ENCODE measurements at regions not wholly inside any gene's neighbourhood (a gene's known extent, or its start where the extent isn't known, plus 50 kb on each side); places are given as distances from the start of the nearest gene placed in this dataset.

GRCh38 chr2:230654057-230654456, 58.6 kb upstream of the CAB39 start:
- H3K36me3 ChIP-seq (ENCODE audit: control insufficient read depth in 2 of 2, insufficient read depth in 1 of 2, low read length in 2 of 2): no peaks in the 10 kb centered on the region
- no peaks in the 10 kb centered on the region for H3K9me3 ChIP-seq (ENCODE audit: control insufficient read depth, insufficient read depth, low read depth, low read length)
- POLR2A ChIA-PET: interaction anchor here (0.5 to 1.1 kb wide), 2 partner anchors 12 to 25 kb away, joined by 4 to 6 read pairs; no protein-coding TSS in a partner anchor
- no peaks in the 10 kb centered on the region; the same call in 1 of the 2 replicates for H3K4me1 ChIP-seq (ENCODE audit: control insufficient read depth, insufficient read depth, low read length)
- no peak for TF ChIP-seq ZNF768 (tag by site-specific recombination; IDR thresholded peaks at IDR 0.05)
- TF ChIP-seq ZSCAN5A (tag by site-specific recombination; IDR thresholded peaks at IDR 0.05): no peak
- TF ChIP-seq ZFHX2 (tag by site-specific recombination; conservative IDR thresholded peaks at IDR 0.05): peak; percentile 64
- no peak for TF ChIP-seq ZNF416 (tag by site-specific recombination; IDR thresholded peaks at IDR 0.05)
- TF ChIP-seq EGR2 (tag by site-specific recombination; IDR thresholded peaks at IDR 0.05; ENCODE audit: low read depth): peak; percentile 88
- TF ChIP-seq ZNF335 (tag by site-specific recombination; conservative IDR thresholded peaks at IDR 0.05): no peak
- TF ChIP-seq ZNF692 (tag by site-specific recombination; IDR thresholded peaks at IDR 0.05): no peak
- TF ChIP-seq ZEB2 (tag by site-specific recombination; IDR thresholded peaks at IDR 0.05): no peak
- CTCF ChIA-PET: interaction anchor here (0.6 kb wide), 1 partner anchor 84 kb away, joined by 3 read pairs; no protein-coding TSS in a partner anchor
- H3K27ac ChIP-seq (ENCODE audit: extremely low read depth, low read depth, low read length): no peak overlapping the region
- H3K4me3 ChIP-seq (ENCODE audit: low read depth, low read length): no peak overlapping the region

- ChIA-PET POLR2A (no interaction called here), CTCF (interaction anchor here (0.7 kb wide), 1 partner anchor 132 kb away, joined by 3 read pairs; no protein-coding TSS in a partner anchor)
- H3K27ac ChIP-seq (ENCODE audit: extremely low read depth, low read depth, low read length): no peak overlapping the region
- no peak for TF ChIP-seq ZNF280D (tag by site-specific recombination; IDR thresholded peaks at IDR 0.05)
- no peak for TF ChIP-seq SP2 (tag by site-specific recombination; IDR thresholded peaks at IDR 0.05)
- no peak for TF ChIP-seq ZNF600 (tag by site-specific recombination; IDR thresholded peaks at IDR 0.05)
- TF ChIP-seq ZNF157 (tag by site-specific recombination; IDR thresholded peaks at IDR 0.05): no peak
- no peak for TF ChIP-seq ZNF792 (tag by site-specific recombination; IDR thresholded peaks at IDR 0.05)
- no peak for TF ChIP-seq HOXA7 (CRISPR knock-in tag; IDR thresholded peaks at IDR 0.05; ENCODE audit: borderline replicate concordance)
- no peak for TF ChIP-seq SALL2 (tag by site-specific recombination; IDR thresholded peaks at IDR 0.05; ENCODE audit: borderline replicate concordance)
- H3K4me1 ChIP-seq (ENCODE audit: control insufficient read depth, insufficient read depth, low read length): no peaks in the 10 kb centered on the region
- H3K4me3 ChIP-seq (ENCODE audit: low read depth, low read length): no peak overlapping the region
- no peaks in the 10 kb centered on the region for H3K9me3 ChIP-seq (ENCODE audit: control insufficient read depth, insufficient read depth, low read depth, low read length)
- no peaks in the 10 kb centered on the region for H3K36me3 ChIP-seq (ENCODE audit: control insufficient read depth in 2 of 2, insufficient read depth in 1 of 2, low read length in 2 of 2)
These were observed 55.2 kb upstream of the CAB39 start for GRCh38 chr2:230657462-230657861.

GRCh38 chr2:230657906-230658305, 54.7 kb upstream of the CAB39 start:
- no peaks in the 10 kb centered on the region for H3K36me3 ChIP-seq (ENCODE audit: control insufficient read depth in 2 of 2, insufficient read depth in 1 of 2, low read length in 2 of 2)
- no peaks in the 10 kb centered on the region for H3K9me3 ChIP-seq (ENCODE audit: control insufficient read depth, insufficient read depth, low read depth, low read length)
- no peak overlapping the region for H3K27ac ChIP-seq (ENCODE audit: extremely low read depth, low read depth, low read length)
- no peak overlapping the region for H3K4me3 ChIP-seq (ENCODE audit: low read depth, low read length)
- CTCF ChIA-PET: interaction anchor here (0.7 kb wide), 1 partner anchor 132 kb away, joined by 3 read pairs; no protein-coding TSS in a partner anchor
- POLR2A ChIA-PET: no interaction called here
- H3K4me1 ChIP-seq (ENCODE audit: control insufficient read depth, insufficient read depth, low read length): no peaks in the 10 kb centered on the region
- TF ChIP-seq REPIN1 (tag by site-specific recombination; IDR thresholded peaks at IDR 0.05; ENCODE audit: low read depth) (no peak), EGR2 (tag by site-specific recombination; IDR thresholded peaks at IDR 0.05; ENCODE audit: low read depth) (no peak), ZBTB7A (tag by site-specific recombination; IDR thresholded peaks at IDR 0.05; ENCODE audit: low read depth) (no peak), ZNF518A (tag by site-specific recombination; conservative IDR thresholded peaks at IDR 0.05; ENCODE audit: low read depth) (no peak), ZNF626 (tag by site-specific recombination; IDR thresholded peaks at IDR 0.05) (no peak), ZXDB (tag by site-specific recombination; IDR thresholded peaks at IDR 0.05) (no peak), IKZF3 (tag by site-specific recombination; IDR thresholded peaks at IDR 0.05) (no peak), ZNF558 (tag by site-specific recombination; IDR thresholded peaks at IDR 0.05) (no peak)

All from HEK293 (cell line).